ENCODE measurements at regions not wholly inside any gene's neighbourhood (a gene's known extent, or its start where the extent isn't known, plus 50 kb on each side); places are given as distances from the start of the nearest gene placed in this dataset.

DNA sequence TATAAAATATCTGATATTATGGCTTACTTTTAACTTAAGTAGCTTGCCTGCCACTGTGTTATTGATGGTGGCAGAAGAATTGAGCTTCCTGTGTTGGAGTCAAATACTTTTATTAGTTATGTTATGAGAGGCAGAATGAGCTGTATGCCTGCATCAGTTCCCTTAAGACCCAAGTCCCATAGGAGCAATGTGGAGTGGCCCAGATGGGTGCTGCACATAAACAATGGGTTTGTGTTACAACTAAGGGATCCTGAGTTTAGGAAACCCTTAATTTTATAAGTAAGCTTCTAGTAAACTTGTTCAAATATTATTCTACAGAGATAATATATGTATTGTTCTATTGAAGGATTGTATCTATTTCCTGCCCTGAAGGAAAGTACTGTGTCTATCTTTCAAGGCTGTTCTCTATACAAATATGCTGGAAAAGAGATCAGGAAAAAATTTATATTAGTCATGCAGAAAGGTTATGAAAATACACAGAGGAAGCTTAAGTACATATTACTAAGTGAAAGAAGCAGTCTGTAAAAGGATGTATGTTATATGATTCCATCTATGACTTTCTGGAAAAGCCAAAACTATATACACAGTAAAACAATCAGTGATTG lies 2018.0 kb upstream of the PCDH20 start:
- TF ChIP-seq GATA3 (IDR thresholded peaks at IDR 0.05; ENCODE audit: low read depth, low read length): no peak
- TF ChIP-seq GATA2 (IDR thresholded peaks at IDR 0.05; ENCODE audit: low read depth, low read length): no peak

DNA sequence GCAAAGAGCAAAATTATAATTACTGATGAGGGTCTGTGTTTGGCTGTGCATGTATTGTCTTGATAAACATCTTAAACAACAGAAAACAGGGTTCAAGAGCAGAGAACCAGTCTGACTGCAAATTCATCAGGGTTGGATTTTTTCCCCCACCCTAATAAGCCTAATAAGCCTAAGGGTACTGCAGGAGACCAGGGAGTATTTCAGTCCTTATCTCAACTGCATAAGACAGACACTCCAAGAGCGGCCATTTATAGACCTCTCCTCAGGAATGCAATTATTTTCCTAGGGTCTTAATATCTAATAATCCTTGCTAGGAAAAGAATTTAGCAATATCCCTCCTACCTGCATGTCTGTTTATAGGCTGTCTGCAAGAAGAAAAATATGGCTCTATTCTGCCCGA lies 2011.5 kb upstream of the PCDH20 start:
- TF ChIP-seq GATA3 (IDR thresholded peaks at IDR 0.05; ENCODE audit: low read depth, low read length): no peak
- TF ChIP-seq GATA2 (IDR thresholded peaks at IDR 0.05; ENCODE audit: low read depth, low read length): no peak

DNA sequence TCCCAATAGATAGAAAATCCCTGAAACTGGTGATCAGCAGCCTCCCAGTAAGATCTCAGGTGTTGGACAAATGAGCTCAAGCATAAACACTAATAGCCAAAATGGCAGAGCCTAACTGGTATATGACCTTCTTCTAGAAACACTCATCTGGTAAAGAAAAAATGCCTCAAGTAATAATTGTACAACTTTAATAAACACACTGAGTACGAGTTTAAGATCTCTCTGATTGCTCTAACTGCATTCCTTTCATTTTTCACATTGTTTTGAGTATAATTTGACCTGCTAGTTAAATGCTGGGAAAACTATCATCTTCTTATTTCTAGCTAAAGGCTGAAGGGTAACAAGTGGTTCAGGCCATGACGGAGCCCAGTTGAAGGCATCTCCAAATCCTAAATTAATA lies 2009.5 kb upstream of the PCDH20 start:
- TF ChIP-seq GATA2 (IDR thresholded peaks at IDR 0.05; ENCODE audit: low read depth, low read length) (no peak), GATA3 (IDR thresholded peaks at IDR 0.05; ENCODE audit: low read depth, low read length) (no peak)

DNA sequence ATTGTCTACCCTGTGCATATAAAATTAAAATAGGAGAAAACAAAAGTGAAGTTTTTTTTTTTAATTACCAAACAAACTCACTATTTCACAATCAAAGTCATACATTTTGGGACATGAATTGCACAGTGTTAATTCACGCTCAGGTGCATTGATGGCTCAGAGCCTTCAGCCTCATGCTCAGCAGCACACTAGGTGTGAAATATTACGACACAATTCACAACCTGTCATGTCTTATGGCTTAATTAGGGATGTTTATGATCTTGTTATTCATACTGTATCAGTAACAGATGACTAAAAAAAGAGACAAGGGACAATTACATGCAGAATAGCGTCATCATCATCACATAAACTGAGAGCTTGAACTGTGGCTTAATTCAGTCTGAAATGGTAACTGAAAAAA lies 2005.5 kb upstream of the PCDH20 start:
- no peak for TF ChIP-seq GATA3 (IDR thresholded peaks at IDR 0.05; ENCODE audit: low read depth, low read length)
- no peak for TF ChIP-seq GATA2 (IDR thresholded peaks at IDR 0.05; ENCODE audit: low read depth, low read length)

DNA sequence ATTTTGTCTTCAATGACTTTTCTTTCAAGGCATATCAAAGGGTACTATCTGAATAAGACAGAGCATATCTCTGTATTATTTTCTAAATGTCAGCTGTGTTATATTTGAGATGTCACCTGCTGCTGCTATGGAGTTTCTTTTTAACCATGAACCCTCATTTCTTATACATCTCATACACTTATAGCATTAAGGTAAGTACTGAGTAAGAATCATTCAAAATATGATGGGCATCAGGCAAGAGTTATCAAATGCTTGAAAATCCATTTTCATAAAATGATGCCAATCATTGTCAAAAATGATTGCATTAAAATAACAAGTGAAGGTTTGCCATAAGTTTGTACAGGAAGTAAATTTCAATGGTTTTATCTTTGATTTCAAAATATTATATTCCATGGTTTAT lies 2005.0 kb upstream of the PCDH20 start:
- TF ChIP-seq GATA2 (IDR thresholded peaks at IDR 0.05; ENCODE audit: low read depth, low read length) (no peak), GATA3 (IDR thresholded peaks at IDR 0.05; ENCODE audit: low read depth, low read length) (no peak)

DNA sequence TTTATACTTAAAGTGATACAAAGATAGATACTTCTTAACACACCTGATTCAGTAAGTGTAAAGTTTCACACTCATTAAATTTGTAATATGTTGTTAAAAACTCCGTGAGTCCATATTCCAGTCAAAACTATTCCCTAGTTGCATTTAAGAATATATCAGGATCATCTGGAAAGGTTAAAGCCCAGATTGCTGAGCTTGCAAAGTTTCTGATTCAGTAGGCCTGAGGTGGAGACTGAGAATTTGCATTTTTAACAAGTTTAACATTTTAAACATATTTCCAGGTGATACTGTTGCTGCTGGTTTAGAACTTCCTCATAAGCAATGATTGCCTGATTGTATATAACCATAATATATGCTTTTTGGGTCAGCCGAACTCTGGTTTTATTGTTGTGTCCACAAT lies 1998.6 kb upstream of the PCDH20 start:
- TF ChIP-seq GATA2 (IDR thresholded peaks at IDR 0.05; ENCODE audit: low read depth, low read length) (no peak), GATA3 (IDR thresholded peaks at IDR 0.05; ENCODE audit: low read depth, low read length) (no peak)

DNA sequence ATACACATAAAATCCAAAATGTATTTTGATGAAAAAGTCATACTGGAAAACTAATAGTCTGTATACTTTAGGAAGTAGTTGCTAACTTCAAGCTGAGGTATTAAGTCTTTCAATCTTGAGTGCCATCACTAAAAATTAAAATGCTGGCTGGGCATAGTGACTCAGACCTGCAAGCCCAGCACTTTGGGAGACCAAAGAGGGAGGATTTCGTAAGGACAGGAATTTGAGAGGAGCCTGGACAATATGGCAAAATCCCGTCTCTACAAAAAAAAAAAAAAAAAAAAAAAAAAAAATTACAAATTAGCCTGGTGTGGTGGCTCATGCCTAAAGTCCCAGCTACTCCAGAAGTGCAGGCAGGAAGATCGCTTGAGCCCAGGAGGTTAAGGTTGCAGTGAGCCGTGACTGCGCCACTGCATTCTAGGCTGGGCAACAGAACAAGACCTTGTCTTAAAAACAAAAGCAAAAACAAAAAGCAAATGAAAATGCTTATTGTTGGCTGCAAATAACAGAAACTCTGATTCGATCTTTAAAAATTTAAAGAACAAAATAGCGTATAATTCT lies 1994.2 kb upstream of the PCDH20 start:
- TF ChIP-seq GATA2 (IDR thresholded peaks at IDR 0.05; ENCODE audit: low read depth, low read length) (no peak), GATA3 (IDR thresholded peaks at IDR 0.05; ENCODE audit: low read depth, low read length) (no peak)

DNA sequence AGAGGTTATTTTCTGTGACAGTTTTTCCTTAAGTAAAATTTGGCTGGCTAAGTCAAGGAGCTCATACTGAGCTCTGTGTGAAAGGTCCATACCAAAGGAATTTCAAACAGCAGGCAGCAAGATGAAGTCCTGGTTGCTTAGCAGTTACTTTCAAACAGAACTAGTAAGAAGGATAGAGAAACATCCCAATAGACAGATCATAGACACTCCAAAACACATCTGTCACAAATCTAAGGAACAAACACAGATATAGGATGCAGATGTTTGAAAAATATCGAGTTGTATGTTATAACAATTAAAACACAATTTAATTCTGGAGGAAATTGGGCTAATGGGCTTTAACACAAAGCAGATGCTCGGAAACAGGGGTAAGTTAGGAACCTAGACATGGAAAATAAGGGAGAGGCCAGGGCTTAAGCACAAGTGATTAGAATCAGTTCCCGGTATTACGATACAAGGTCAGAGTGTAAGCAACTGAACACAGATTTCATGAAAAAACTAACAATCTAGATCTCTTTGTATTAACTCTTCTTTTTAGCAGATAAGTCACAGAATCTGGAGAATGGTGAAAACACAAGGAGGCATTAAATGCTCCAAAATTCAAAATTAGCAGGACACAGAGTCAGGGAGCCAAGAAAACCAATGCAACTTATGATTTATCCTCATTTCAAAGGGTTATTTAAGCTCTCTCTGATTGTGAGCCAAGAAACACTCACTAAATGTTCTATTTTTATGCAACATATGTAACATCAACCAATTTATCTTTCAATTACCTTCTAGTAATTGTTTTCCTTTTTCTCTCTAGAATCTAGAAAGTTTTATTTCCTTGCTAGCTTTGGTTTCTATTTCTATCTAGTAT lies 1992.9 kb upstream of the PCDH20 start:
- TF ChIP-seq GATA3 (IDR thresholded peaks at IDR 0.05; ENCODE audit: low read depth, low read length): no peak; the same call in 1 of the 2 replicates
- TF ChIP-seq GATA2 (IDR thresholded peaks at IDR 0.05; ENCODE audit: low read depth, low read length): peak; percentile 62

DNA sequence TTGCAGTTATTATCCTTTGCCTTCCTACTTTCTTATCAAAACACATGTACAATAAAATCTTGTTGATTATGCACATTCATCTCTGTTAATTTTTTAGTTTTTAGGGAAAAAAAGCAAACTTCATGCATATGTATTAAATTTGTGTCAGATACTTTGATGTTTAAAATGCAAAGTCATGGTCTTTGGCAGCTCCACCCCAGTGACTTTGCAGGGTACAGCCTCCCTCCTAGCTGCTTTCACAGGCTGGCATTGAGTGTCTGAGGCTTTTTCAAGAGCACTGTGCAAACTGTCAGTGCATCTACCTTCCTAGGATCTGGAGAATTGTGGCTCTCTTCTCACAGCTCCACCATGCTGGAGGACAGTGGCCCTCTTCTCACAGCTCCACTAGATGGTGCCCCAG lies 1988.1 kb upstream of the PCDH20 start:
- TF ChIP-seq GATA3 (IDR thresholded peaks at IDR 0.05; ENCODE audit: low read depth, low read length) (no peak), GATA2 (IDR thresholded peaks at IDR 0.05; ENCODE audit: low read depth, low read length) (no peak)

DNA sequence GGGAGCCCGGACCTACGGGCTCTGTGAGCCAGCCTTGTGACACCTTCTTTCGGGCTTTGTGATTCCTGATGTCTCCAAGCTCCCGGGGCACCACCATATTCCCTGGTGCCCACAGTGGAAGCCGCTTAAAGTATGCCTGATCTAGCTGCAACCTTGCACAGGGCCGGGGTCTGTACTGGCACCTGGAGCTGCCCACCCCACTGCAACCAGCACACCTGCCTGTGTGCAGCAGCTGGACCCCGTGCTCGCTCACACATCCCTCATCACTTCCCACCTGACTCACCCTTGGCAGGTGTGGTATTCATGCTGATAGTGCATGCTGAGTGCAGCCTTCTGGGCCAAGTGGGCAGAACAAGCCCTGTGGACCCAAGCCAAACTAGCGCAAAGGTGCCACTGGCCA lies 1981.1 kb upstream of the PCDH20 start:
- TF ChIP-seq GATA3 (IDR thresholded peaks at IDR 0.05; ENCODE audit: low read depth, low read length) (no peak), GATA2 (IDR thresholded peaks at IDR 0.05; ENCODE audit: low read depth, low read length) (no peak)

DNA sequence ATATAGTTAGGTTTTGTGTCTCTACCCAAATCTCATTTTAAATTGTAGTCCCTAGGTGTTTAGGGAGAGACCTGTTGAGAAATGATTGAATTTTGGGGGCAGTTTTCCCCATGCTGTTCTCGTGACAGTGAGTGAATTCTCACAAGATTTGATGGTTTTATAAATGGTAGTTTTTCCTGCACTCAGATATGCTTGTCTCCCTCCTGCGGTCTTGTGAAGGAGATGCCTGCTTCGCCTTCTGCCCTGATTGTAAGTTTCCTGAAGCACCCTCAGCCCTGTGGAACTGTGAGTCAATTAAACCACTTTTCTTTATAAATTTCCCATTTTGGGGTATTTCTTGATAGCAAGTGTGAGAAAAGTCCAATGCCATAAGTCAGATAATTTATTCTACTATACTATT lies 1977.5 kb upstream of the PCDH20 start:
- TF ChIP-seq GATA2 (IDR thresholded peaks at IDR 0.05; ENCODE audit: low read depth, low read length): no peak
- TF ChIP-seq GATA3 (IDR thresholded peaks at IDR 0.05; ENCODE audit: low read depth, low read length): no peak

DNA sequence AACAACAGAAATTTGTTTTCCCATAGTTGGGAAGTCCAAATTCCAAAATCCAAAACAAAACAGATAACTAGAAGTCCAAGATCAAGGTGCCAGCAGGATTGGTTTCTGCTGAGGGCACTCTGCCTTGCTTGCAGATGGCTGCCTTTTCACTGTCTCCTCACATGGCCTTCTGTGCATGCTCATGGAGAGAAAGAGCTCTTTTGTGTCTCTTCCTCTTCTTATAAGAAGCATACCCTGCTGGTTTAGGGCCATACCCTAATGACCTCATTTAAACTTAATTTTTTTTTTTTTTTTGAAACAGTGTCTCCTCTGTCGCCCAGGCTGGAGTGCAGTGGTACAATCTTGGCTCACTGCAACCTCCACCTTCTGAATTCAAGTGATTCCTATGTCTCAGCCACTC lies 1974.1 kb upstream of the PCDH20 start:
- TF ChIP-seq GATA3 (IDR thresholded peaks at IDR 0.05; ENCODE audit: low read depth, low read length) (no peak), GATA2 (IDR thresholded peaks at IDR 0.05; ENCODE audit: low read depth, low read length) (no peak)

DNA sequence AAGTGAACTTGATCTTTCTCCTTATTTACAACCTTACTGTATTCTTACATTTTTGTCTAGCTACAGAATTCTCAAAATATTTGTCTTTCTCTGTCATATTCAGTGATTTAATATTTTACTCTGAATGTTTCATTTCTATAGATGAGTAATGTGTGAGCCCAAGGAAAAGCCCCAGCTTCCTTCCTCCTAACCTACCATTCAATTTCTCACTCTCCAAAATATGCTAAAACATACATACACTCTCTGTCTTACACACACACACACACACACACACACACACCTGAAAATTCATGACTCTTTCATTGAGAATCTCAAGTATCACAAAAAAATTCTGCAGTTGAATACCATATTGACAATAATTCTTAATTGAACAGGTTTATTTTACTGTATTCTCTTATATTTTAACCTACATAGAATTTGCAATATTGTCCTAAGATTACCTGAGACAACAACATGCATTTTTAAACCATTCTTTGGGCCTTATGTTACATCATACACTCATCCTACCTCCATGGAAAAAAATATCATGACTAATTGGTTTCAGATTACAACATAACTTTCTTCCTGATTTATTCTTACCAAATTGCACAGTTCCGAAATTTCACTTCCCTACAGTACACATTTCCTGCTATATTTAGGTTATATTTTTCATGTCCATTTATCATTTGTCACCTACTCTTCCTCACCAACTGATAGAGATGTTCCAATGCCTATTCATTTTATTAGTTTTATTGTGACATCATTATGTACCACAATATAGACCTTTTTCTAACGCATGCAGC lies 1965.6 kb upstream of the PCDH20 start:
- TF ChIP-seq GATA3 (IDR thresholded peaks at IDR 0.05; ENCODE audit: low read depth, low read length) (no peak), GATA2 (IDR thresholded peaks at IDR 0.05; ENCODE audit: low read depth, low read length) (no peak)

DNA sequence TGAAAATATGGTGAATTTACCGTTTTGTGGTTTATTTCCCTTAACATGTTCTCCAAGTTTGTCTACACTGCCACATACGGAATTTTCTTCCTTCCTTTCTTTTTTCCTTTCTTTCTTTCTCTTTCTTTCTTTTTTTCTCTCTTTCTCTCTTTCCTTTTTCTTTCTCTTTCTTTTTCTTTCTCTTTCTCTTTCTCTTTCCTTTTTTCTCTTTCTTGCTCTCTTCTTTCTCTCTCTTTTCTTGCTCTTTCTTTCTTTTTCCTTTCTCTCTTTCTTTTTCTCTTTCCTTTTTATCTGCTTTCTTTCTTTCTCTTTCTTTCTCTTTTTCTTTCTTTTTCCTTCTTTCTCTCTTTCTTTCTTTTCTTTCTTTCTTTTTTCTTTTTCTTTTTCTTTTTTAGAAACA lies 1962.3 kb upstream of the PCDH20 start:
- TF ChIP-seq GATA3 (IDR thresholded peaks at IDR 0.05; ENCODE audit: low read depth, low read length): no peak
- no peak for TF ChIP-seq GATA2 (IDR thresholded peaks at IDR 0.05; ENCODE audit: low read depth, low read length)
